NCI-H1048 (cell line): ENCODE measurements at regions not wholly inside any gene's neighbourhood (a gene's known extent, or its start where the extent isn't known, plus 50 kb on each side); places are given as distances from the start of the nearest gene placed in this dataset.

Experiments
- DNase-seq: peaks from one replicate; lab custom pipeline; 2025; lab: John Stamatoyannopoulos, UW

DNA sequence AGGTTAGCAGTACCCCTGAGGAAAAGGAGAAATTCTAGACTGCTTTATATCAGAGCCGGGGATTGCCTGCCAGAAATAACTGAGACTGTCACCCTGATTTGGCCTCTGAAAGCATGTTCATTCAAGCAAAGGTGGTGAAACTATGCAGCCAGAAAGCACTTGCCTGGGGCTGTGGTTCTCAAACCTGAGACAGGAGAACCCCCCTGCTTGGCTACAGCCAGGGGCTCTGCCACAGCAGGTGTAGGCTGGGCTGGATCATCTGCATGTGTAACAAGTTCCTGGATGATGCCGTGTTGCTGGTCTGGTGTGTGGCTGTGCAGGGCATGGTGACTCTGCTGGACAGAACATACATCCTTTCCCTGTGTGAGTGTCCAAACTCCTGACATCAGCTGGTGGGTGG, 157.8 kb downstream of the NXNL2 start:
- DNase-seq = no peak

DNA sequence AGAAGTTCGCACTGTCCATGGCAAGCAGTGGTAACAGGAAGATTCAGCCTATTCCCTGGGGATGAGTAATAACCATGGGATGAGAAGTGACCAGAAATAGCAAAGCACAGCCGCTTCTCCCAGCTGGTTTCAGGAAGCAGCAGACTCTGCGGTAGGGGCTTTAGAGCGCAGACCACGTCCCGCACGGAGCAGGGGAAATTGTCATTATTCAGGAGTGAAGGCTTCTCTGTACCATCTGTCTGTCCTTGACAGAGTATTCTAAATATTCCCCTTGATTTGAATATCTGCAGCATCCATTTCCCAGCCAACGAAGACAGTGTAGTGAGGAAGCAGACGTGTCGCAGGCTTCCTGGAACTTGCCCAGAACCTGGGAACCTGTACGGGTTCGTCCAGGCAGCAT, 159.6 kb downstream of the NXNL2 start:
- no peak for DNase-seq

- DNase-seq = no peak
Measured at GRCh38 chr9:88696501-88696900, 161.5 kb downstream of the NXNL2 start.

DNA sequence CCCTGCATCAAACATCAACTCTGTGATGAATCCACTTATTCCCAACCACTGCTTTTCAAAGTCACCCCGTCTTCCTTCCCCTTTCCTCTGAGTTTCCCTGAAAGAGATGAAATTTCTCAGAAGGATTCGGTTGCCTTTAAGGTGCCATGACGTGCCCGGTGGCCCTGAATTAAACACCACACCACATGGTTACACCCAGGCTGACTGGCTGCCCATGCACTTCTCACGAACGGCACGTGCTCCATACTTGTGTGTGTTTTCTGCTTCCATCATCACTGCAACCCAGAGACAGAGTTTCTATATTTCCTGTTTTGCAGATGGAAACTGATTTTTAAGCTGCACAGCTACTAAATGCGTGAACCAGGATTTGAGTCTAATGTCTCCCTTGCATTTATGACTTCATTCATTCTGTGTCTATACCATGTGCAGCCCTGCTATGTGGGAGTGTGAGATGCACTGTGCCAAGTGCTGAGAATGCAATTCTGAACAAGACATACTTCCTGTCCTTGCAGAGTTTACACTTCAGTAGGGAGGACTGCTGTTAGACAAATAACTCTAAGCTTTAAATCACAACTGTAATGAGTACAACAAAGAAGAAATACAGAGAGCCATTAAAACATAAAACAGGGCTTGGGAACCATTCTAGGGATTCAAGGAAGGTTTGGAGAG, 162.9 kb downstream of the NXNL2 start:
- no peak for DNase-seq

DNA sequence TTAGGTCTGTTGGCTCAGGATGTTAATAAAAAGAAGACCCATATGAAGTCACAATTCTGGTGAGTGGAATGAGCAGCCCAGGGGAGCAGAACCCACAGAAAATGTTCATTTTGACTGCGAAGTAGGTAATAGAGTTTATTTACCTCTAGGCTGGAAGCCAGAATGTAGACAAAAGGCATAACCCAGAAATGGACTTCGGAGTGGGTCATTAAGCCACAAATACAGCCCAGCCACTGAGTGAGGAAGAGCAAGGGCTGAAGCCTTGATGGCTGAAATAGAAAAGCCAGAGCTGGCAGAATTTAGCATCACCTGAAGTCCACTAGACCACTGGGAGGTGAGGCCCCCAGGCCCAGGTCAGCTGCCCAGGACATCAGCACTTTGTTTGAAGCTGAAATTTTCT, 168.0 kb downstream of the NXNL2 start:
- no peak for DNase-seq

- DNase-seq = no peak
Measured at GRCh38 chr9:88706193-88707113, 171.5 kb downstream of the NXNL2 start.

DNA sequence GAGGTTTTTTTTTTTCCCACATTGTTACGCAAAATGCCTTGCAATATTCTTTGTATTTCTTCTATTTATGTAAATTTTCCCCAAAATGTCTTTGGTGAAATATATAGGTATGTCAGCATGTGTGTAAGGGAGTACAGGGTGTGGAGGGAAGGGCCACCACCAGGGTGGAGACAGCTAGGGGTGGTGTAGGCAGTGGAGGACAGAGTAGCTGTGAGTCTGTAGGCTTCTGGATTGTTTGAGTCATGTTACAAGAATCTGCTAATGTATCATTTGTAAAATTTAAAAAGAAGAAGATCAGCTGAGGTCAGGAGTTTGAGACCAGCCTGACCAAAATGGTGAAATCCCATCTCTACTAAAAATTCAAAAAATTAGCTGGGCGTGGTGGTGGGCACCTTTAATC, 175.5 kb downstream of the NXNL2 start:
- no peak for DNase-seq

DNA sequence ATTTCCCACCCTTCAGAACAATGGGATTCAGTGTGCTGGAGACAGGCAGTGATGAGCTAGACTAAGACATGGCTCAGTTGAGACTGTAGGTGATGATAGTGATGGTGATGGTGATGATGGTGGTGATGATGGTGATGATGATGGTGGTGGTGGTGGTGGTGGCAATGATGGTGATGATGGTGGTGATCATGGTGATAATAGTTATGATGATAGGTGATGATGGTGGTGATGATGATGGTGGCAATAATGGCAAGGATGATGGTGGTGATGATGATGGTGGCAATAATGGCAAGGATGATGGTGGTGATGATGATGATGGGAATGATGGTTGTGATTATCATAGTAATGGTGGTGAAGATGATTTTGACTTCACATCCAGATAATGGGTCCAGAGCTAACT, 176.7 kb downstream of the NXNL2 start:
- no peak for DNase-seq

GRCh38 chr9:88712484-88712883, 177.5 kb downstream of the NXNL2 start:
- DNase-seq = no peak

- no peak for DNase-seq
Measured at GRCh38 chr9:88713010-88713409, 178.0 kb downstream of the NXNL2 start.

DNA sequence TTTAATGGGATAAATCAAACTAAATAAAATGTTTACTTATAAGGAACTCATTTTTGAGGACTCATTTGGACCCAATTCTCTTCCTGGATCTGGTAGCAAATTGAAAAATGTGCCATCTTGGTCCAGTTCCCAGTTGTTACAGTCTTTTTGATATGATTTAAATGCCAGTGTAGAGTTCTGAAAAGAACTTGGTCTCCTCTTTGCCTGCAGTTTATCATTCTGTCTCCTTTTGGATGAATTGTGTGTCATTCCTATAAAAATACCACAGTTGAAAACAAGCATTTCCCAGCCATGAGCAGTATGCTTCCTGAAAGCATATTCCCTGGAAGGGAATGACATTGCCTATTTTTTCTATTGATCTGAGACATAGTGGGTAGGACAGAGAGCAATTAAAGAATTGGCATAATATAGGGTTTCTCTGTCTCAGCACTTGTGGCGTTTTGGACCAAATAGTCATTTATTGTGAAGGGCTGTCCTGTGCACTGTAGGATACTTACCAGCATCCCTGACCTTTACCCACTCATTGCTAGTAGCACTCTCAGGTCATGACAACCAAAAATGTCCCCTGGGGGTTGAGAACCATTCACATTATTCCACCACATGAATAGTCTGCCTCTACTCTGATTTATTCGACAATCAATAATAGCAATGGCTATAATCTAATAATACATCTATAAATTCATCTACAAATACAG, 181.8 kb downstream of the NXNL2 start:
- DNase-seq = no peak

DNA sequence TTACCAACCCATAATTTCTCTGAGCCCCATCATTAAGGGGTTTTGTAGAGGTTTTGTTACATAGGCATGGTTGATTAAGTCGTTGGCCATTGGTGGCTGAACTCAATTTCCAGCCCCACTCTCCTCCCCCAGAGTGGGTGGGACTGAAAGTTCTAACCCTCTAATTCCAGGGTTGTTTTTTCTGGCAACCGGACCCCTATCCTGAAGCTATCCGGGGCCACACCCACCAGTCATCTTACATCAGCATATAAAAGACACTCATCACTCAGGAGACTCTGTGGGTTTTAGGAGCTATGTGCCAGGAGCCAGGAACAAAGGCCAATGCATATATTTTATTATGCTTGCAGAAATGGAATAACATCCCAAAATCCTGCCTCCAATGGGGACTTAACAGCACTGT, 186.0 kb downstream of the NXNL2 start:
- DNase-seq = no peak

DNA sequence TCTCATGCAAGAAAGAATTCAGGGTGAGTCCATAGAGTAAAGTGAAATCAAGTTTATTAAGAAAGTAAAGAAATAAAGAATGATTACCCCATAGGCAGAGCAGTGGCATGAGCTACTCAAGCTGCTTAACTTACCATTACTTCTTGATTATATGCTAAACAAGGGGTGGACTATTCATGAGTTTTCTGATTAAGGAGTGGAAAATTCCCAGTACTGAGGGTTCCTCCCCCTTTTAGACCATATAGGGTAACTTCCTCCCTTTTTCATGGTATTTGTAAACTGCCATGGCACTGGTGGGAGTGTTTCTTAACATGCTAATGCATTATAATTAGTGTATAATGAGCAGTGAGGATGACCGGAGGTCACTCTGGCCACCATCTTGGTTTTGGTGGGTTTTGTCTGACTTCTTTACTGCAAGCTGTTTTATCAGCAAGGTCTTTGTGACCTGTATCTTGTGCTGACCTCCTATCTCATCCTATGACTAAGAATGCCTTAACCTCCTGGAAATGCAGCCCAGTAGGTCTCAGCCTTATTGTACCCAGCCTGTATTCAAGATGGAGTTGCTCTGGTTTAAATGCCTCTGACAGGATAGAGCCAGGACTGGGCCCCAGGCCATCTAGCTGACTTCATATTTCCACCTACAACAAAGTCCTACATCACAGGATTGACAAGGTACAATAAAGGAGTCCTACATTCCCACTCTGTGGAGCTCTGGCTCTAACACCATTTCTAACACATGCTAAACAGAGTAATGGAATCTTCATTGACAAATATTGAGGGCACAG, 186.7 kb downstream of the NXNL2 start:
- DNase-seq = no peak

- no peak for DNase-seq
Measured at GRCh38 chr9:88722753-88723152, 187.8 kb downstream of the NXNL2 start.

- no peak for DNase-seq
Measured at GRCh38 chr9:88723751-88724150, 188.8 kb downstream of the NXNL2 start.

GRCh38 chr9:88724331-88724730, 189.4 kb downstream of the NXNL2 start:
- no peak for DNase-seq

- no peak for DNase-seq
Measured at GRCh38 chr9:88725300-88726019, 190.5 kb downstream of the NXNL2 start.

- DNase-seq = no peak
Measured at GRCh38 chr9:88726803-88727202, 191.8 kb downstream of the NXNL2 start.

GRCh38 chr9:88730780-88731179, 195.8 kb downstream of the NXNL2 start:
- DNase-seq = no peak

DNA sequence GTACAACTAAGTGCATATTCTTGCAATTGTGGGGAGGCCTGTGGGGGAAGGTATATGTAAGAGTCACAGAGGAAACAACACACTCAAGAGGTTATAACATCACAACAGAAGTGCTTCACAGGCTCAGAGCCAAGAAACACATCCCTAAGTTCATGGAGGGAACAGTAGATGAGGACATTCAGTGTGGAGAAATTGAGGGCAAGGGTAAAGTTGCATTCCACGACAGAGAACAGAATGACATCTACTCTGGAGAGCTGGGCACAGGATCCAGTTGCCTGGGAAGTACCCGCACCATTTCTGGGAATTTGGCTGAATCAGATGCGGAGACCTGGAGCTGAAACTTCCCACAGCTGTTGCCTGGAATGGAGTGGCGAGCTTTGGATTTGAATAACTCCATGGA, 197.2 kb downstream of the NXNL2 start:
- no peak for DNase-seq

GRCh38 chr9:88733651-88734421, 198.9 kb downstream of the NXNL2 start:
- no peak for DNase-seq
